D721Med (cell line): ENCODE measurements at regions not wholly inside any gene's neighbourhood (a gene's known extent, or its start where the extent isn't known, plus 50 kb on each side); places are given as distances from the start of the nearest gene placed in this dataset.

Experiments
- DNase-seq: peaks from one replicate; pipeline ENCODE4 v3.0.0; 2011; ENCODE audit warnings: low spot score; ENCODE audit not compliant: insufficient read length
- FAIRE-seq: peaks from 2 replicates; lab custom pipeline; 2011; peaks lifted over from hg19 to GRCh38; lab: Jason Lieb, UNC
- CTCF ChIP-seq: IDR thresholded peaks from 2 replicates; pipeline ENCODE4 v1.5.1; 2012; ENCODE audit warnings: mild to moderate bottlenecking, control low read depth; ENCODE audit not compliant: insufficient read depth; ENCODE audit errors: missing control alignments

GRCh38 chr13:67299751-67300150 is 69.6 kb upstream of the PCDH9 start:
- no peak for TF ChIP-seq CTCF
- FAIRE-seq (no peak), DNase-seq (no peak)

GRCh38 chr13:67299072-67299635 is 69.0 kb upstream of the PCDH9 start:
- FAIRE-seq (no peak), DNase-seq (no peak)
- TF ChIP-seq CTCF: no peak

GRCh38 chr13:67298297-67298696 is 68.2 kb upstream of the PCDH9 start:
- DNase-seq: no peak
- no peak for TF ChIP-seq CTCF
- no peak for FAIRE-seq

- DNase-seq (no peak), FAIRE-seq (no peak)
- TF ChIP-seq CTCF: no peak
These were observed 66.4 kb upstream of the PCDH9 start for GRCh38 chr13:67296511-67296910.

- DNase-seq (no peak), FAIRE-seq (peak; percentile 35)
- no peak for TF ChIP-seq CTCF
These were observed 62.8 kb upstream of the PCDH9 start for GRCh38 chr13:67292886-67293285.

- no peak for TF ChIP-seq CTCF
- FAIRE-seq (no peak), DNase-seq (no peak)
These were observed 55.5 kb upstream of the PCDH9 start for GRCh38 chr13:67285611-67286010.

GRCh38 chr13:67283637-67284036 is 53.5 kb upstream of the PCDH9 start:
- DNase-seq (no peak), FAIRE-seq (no peak)
- no peak for TF ChIP-seq CTCF
